ENCODE measurements at regions not wholly inside any gene's neighbourhood (a gene's known extent, or its start where the extent isn't known, plus 50 kb on each side); places are given as distances from the start of the nearest gene placed in this dataset.
"Not testable (repeated sequence)": the region's sequence is repeated elsewhere in the genome, so short reads cannot be mapped to it uniquely, and the experiment has no call there.

- no peak for DNase-seq
Observed at GRCh38 chr5:27995867-27996266, 957.5 kb upstream of the CDH9 start.

GRCh38 chr5:27978322-27978721, 939.9 kb upstream of the CDH9 start:
- DNase-seq = no peak

DNA sequence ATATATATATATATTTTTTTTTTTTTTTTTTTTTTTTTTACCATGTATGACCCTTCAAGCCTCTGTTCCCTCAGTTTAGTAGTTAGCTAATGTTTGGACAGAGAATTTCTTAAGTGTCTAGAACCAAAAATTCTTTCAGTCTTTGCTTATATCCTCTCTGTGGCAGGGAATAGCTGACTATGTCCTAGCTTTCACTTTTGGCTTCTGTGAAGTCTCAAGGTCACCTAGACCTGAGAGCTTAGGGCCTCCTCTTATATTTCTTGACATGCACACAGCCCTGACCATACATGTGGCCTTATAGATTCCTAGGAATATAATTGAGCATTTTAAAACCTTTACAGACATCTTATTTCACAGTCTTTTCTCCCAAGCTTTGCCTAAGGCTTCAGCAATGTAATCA, 930.8 kb upstream of the CDH9 start:
- DNase-seq = peak; percentile 14

DNA sequence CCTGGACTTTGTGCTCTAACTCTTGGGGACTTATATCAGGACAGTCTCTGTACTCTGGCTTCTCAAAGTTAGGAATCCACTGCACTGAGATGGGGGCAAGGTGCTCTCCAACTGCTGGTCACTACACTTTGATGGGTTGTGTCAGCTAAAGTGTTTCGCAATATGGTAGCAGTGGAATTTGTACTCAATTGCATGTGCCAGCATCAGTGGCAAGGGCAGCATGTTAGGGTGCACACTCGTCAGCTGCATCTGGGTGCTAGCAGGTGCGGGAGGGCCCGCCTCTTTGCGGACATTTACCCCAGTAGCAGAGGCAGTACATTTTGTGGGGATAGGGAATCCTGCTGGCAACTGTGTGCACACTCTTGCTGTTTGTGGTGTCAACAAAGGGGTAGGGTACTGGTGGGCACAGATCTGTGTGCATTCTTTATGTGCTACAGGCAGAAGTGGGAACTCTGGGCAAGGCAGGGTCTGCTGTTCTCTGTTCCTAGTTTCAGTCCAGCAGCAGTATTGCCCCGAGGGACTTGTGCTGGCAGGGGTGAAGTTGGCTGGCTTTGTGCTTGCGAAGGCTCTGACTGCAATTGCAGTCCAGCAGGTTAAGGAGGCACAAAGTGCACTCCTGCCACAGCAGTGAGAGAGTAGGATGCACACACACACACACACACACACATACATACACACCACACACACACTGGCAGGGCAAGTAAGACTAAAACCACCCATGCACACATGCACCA, 924.8 kb upstream of the CDH9 start:
- DNase-seq = no peak

- DNase-seq = no peak
Observed at GRCh38 chr5:27962198-27962597, 923.8 kb upstream of the CDH9 start.

GRCh38 chr5:27947088-27947487, 908.7 kb upstream of the CDH9 start:
- peak; percentile 72 for DNase-seq

DNA sequence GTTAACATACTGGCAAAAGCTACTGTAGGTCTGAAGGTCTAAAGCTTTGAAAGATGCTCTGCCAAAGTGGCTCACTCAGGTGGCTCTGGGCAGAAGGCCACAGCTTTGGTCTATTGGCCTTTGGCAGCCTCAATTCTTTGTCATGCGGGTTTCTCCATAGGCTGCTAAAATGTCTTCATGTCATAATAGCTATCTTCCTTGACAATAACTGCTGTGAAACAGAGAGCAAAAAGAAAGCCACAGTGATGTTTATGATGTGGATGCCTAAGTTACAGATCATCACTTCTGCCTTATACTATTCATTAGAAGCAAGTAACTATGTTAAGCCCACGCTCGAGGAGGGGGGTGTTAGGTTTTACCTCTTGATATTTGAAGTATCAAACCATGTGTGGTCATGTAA, 906.1 kb upstream of the CDH9 start:
- no peak for DNase-seq

GRCh38 chr5:27938989-27939388, 900.6 kb upstream of the CDH9 start:
- DNase-seq = no peak

DNA sequence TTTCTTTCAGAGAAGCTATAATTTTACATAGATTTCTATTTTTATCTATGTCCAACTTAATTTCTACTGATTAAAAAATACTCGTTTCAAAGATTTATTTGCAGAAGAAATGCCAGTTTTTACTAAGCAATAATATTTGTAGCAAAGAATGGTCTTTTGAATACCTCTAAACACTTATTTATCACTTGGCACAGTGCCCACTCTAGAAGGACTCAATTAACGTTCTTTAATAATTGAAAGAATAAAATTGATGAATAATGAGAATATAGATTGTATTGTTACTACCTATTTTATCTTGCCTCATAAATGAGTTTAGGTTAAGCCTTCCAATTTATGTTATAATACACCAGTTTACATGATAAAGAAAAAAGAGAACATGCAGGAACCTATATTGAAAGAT, 889.7 kb upstream of the CDH9 start:
- DNase-seq = no peak

GRCh38 chr5:27911216-27911615, 872.8 kb upstream of the CDH9 start:
- DNase-seq = no peak

DNA sequence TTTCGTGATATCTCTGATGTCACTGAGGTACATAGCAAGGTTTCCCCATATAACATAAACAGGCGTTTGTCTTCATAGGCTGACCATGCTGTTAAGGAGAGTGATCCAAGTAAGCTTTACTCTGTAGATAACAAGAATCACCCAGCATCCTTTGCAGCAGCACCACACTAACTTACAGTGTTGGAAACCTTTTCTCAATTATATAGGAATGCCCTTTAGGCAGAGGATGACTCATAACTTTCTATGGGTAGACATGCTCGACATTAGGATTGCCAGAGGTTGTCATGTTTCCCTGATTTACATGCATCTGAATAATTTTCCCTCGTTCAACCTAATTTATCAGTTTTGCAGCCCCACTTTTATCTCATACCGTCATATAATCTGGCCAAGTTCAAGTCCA, 870.0 kb upstream of the CDH9 start:
- no peak for DNase-seq

DNA sequence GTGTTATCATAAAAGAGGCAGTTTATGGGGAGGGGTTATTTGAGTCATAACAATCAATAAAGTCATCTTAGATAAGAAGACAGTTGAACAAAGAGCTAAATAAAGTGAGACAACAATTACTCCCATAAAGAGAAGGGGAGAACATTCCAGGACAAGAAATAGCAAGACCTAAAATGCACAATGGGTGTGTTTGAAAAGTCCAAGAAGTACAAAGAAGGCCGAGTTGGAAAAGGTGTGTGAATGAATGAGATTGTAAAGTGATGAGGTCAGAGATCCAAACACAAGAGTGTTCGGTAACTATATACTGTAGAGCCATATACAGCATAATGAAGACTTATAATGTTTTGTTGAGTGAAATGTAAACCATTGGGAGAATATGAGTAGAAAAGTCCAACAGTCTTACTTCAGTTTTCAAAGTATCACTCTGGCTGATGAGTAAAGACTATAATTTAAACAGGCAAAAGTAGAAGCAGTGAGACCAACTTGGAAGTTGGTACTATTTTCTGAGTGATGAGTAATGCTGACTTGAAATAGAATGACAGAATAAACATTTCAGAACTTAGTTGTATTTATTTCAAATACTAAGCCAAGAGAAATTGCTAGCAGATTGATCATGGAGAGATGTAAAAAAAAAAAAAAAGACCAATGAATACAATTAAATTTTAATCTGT, 868.7 kb upstream of the CDH9 start:
- no peak for DNase-seq

DNA sequence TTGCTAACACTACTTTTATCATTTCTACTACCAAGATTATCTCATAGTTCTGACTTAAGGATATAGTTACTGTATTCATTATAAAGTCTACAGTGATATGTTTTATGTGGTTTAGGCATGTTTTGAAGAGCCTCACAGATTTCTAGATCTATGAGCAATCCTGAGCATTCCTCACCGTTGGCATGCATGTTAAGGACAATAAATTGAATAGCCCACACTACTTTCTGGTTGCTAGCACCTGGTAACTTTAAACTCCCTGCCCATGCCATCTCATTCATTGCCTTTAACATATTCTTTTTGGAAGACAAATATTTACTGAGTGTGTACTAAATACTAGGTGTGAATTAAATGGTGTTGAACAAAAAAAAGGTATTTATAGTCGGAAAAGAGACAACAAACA, 868.1 kb upstream of the CDH9 start:
- no peak for DNase-seq

GRCh38 chr5:27900761-27901160, 862.4 kb upstream of the CDH9 start:
- DNase-seq = no peak

- DNase-seq = no peak
Observed at GRCh38 chr5:27876071-27876470, 837.7 kb upstream of the CDH9 start.

- no peak for DNase-seq
Observed at GRCh38 chr5:27875148-27875547, 836.8 kb upstream of the CDH9 start.

GRCh38 chr5:27868292-27868691, 829.9 kb upstream of the CDH9 start:
- DNase-seq = no peak

- no peak for DNase-seq
Observed at GRCh38 chr5:27855491-27855890, 817.1 kb upstream of the CDH9 start.

- DNase-seq = no peak
Observed at GRCh38 chr5:27854243-27854852, 816.0 kb upstream of the CDH9 start.

DNA sequence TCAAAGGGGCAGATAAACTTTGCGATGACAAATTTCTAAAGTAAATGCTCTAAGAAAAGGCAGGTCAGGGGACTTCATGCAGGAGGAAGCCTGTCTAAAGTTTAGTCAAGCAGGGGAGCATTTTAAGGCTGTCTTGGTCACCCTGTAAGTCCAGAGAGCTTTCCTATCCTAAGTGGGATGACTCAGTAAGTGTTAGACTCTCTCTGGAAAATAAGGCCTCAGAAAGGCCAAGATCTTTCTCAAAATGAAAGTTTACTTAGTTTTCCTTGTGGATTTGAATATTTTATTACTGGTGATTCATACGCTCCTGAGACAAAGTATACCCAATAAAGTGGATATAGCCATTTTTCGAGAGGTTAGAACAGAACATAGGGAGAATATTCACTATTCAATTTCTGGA, 806.9 kb upstream of the CDH9 start:
- no peak for DNase-seq

DNA sequence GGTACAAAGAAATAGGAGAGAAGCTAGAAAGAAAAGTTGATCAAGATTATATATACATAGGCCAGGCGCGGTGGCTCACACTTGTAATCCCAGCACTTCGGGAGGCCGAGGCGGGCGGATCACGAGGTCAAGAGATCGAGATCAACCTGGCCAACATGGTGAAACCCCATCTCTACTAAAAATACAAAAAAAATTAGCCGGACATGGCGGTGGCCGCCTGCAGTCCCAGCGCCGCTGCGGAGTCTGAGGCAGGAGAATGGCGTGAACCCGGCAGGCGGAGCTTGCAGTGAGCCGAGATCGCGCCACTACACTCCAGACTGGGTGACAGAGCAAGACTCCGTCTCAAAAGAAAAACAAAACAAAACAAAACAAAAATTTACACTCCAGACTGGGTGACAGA, 798.3 kb upstream of the CDH9 start:
- DNase-seq = not testable (repeated sequence)

GRCh38 chr5:27832886-27833285, 794.5 kb upstream of the CDH9 start:
- DNase-seq = no peak

DNA sequence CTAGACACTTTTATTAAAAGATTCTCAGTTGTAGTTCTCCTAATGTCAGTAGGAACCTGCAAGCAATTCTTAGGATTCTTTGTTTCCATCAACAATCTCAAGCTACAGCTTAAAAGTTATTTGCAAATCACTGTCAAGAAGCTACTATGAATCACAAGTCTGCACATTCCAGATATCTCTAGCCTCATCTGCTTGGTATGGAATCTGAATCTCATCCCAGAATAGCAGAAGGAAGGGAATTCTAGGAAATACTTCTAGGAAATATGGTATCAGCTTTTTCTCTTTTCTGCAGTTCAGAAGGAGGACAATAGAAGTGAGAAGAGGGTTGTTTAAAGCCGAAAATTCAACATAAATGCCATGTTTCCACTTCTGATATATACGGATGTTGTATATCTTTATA, 792.2 kb upstream of the CDH9 start:
- DNase-seq = no peak

DNA sequence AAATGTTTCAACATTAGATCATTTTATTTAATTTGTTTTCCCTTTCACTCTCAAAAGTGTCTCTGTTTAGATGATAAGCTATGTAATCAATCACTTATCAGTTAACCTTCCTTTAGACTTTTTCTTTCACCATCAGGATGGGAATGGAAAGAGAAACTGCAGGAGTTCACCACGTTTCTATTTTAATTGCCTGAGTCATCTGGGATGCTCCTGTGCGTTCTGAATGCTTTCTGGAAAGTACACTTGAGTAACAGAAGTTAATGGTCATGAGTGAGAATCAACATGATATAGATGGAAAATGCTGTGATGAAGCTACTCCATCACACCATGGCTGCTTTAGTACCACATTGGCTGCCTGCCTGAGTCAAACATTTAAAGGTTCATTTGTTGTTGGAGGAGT, 783.3 kb upstream of the CDH9 start:
- DNase-seq = no peak

Data from eye (tissue), 1 donor.